GM21786 (cell line): ENCODE measurements at regions not wholly inside any gene's neighbourhood (a gene's known extent, or its start where the extent isn't known, plus 50 kb on each side); places are given as distances from the start of the nearest gene placed in this dataset.
A peak's percentile ranks its signal among the peaks of the same experiment; 100 is the strongest.

Source experiments
- ATAC-seq: cut with Tn5 transposase; IDR thresholded peaks from one replicate; pipeline ENCODE4 v1.9.1; 2021; ENCODE audit not compliant: unreplicated experiment

DNA sequence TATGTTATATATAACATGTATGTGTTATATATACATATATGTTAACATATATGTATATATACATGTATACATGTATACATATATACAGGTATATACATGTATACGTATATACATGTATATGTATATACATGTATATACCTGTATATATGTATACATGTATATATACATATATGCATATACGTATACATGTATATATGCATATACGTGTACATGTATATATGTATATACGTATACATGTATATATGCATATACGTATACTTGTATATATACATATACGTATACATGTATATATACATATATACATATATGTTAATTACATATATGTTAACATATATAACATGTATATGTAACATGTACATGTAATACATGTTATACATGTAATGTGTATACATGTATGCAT lies 1077.3 kb upstream of the ADGRL3 start:
- no peak for ATAC-seq

- no peak for ATAC-seq
Measured at GRCh38 chr4:60128888-60129287, 1071.2 kb upstream of the ADGRL3 start.

- no peak for ATAC-seq
Measured at GRCh38 chr4:60129740-60130139, 1070.4 kb upstream of the ADGRL3 start.

GRCh38 chr4:60133375-60133774 lies 1066.8 kb upstream of the ADGRL3 start:
- ATAC-seq = no peak

DNA sequence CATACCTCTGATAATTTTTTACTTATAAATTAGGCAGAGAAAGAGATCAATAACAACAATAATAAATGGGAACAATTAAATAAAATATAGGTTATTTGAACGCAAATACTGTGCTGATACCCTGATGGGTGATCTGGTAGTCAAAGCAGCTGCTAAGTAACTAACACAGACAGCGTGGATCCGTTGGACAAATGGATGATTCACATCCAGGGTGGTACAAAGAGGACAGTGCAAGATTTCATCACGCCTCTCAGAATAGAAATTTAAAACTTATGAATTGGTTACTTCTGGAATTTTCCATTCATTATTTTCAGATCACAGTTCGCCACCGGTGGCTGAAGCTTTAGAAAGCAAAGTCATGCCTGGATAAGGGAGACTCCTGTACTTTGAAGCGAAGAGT lies 1066.0 kb upstream of the ADGRL3 start:
- no peak for ATAC-seq

GRCh38 chr4:60155088-60155487 lies 1045.0 kb upstream of the ADGRL3 start:
- no peak for ATAC-seq

GRCh38 chr4:60173103-60173502 lies 1027.0 kb upstream of the ADGRL3 start:
- no peak for ATAC-seq

DNA sequence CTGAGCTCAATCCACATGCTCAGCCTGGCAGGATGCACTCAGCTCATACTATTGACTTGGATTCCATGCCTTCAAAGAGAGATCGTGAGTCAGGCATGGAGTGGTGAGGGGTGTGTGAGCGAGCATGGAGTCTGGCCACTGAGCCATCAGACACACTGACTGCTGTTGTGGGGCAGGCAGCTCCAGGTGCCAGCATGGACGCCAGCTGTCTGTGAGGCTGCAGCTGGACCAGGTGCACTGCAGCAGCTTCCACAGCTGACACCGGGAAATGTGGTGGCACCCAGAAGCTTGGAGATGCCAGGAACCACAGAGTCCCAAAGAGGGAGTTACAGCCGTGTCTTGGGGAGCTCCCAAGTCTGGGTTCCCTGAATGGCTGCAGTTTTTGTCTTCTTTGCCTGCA lies 1026.4 kb upstream of the ADGRL3 start:
- no peak for ATAC-seq

DNA sequence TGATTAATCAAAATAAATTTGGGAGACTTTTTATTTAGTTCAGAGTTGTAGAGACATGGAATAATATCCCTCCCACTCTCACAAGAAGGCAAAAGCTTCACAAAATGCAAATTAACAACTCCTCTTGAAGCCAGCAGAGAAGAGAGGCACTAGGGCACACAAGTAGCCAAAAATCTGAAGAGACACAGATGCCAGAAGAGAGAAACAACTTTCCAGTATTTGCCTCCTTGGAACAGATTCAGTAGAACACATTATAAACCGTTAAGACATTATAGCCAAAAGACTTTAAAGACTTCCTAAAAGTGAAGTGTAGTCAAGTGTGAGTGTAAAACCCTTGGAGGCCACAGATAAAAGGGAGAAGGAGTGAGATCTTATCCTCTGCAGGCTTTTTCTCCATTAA lies 1024.9 kb upstream of the ADGRL3 start:
- ATAC-seq = no peak

DNA sequence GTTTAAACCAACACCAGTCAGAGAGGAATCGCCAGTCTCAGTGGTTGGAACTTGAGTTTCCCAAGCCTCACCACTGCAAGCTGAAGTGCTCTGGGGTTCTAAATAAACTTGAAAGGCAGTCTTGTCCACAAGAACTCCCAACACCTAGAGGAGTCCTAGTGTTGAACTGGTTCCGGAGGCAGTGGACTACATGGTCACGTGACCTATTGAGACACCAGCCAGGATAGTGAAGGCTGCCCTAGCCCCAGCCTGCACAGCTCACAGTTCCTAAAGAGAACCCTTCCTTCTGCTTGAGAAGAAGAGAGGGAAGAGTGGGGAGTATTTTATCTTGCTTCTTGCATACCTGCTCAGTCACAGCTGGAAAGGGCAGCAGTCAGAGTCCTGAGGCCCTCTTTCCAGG lies 1012.7 kb upstream of the ADGRL3 start:
- no peak for ATAC-seq

GRCh38 chr4:60189286-60189685 lies 1010.8 kb upstream of the ADGRL3 start:
- no peak for ATAC-seq

- ATAC-seq = no peak
Measured at GRCh38 chr4:60194214-60194613, 1005.9 kb upstream of the ADGRL3 start.

DNA sequence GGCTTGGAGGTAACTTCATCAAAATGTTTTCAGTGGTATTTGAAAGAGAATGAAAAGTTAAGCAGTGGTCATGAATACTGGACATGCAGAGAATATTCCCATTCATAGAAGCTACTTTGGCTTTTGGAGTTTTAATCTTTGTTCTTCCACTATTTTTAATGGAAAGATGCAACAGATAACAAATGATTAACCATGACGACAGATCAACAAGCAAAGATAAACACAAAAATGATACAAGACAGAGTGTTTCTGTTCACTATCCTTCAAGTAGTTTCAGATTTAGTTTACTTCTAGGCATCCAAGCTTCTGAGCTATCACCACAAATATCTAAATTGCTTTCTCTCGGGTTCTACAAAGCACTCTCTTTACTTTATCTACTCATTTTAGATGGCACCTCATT lies 1004.9 kb upstream of the ADGRL3 start:
- ATAC-seq = no peak

GRCh38 chr4:60201052-60201673 lies 999.0 kb upstream of the ADGRL3 start:
- ATAC-seq = peak; percentile 88

DNA sequence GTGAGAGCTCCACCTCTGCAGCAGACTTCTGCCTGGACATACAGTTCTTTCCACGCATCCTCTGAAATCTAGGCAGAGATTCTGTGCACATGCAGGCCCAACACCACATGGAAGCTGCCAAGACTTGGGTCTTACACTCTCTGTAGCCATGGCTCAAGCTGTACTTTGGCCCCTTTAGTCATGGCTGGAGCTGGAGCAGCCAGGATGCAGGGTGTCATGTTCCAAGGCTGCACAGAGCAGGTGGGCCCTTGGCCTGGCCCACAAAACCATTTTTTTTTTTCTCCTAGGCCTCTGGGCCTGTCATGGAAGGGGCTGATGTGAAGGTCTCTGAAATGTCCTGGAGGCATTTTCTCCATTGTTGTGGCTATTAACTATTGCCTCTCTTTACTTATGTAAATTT lies 990.5 kb upstream of the ADGRL3 start:
- no peak for ATAC-seq

DNA sequence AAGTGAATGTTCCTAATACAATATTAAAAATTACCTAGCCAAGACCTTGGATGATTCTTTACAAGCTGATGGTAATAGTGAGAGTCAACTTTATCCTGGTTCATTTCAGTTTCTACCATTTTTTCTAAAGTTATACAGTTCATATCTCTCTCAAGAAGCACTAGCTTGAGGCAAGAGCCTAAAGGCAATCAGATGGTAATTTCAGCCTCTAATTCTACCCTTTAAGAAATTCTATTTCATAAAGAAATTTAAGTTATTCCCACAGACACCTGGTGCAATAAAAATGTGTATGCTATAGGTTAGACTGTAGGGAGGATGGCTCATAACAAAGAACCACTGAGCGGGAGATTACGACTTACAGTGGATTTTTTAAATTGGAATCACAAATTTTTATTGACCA lies 984.2 kb upstream of the ADGRL3 start:
- ATAC-seq = no peak

GRCh38 chr4:60216752-60217151 lies 983.4 kb upstream of the ADGRL3 start:
- no peak for ATAC-seq

DNA sequence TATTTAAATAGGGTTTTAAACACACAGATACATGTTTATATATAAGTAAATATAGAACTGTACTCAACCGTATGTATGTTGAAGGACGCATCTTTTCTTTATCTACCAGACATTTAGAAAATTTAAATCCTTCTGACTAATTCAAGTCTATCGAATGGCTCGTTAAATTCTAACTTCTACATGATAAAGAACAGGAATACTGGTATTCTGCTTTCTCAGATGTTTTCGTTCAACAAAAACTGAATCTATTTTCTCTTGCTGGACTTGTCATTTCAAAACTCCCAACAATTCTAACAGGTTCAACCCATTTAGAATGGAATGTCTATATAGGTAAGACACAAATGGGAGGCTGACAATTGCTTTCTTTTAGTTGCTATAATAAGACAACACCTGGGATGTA lies 978.3 kb upstream of the ADGRL3 start:
- ATAC-seq = no peak

DNA sequence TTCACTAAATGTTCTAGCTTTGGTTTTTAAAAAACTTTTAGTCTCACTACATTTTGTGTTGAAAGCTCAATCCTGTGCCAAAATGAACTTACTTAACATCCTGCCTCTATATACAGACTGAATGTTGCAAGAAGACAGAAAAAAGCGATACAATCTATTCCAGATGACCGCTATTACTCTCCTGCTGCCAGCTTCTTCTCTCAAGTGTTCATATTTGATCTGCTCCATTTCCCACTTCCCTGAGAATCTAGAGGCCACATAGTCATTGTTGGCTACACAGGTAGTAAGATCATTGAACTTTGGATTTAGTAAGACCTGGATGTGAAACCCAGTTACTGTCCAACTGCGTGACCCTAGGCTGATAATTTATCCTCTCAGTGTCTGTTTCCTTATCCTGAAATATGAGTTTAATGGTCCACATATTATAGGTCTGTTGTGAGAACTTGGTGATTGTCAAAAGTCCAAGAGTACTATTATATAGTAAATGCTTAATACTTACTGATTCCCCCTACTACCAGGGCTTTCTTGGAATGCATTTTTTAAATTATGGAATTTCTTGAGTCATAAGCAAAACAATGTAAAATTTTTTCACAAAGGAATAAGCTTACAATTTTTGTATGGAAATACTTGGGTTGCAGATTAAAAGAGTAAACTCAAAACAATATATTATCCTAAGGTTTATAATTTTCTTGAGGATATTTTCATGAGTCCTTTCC lies 976.8 kb upstream of the ADGRL3 start:
- ATAC-seq = no peak

DNA sequence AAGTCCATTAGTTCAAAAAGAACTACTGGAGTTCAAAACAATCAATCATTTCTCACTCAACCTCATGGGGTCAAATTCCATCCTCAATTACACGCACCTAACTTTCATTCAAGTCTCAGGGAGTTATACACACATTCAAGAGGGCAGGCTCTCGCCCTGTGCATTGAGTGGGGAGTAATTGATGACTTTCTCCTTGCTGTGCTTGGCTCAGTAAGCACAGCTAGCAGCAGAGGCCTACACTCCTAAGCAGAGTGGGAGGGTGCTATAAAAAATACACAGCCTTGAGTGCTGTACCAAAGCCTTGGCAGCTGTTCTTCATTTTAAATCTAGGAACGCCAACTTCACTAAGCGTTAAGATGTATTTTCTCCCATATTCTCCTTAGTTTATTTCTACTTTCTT lies 958.3 kb upstream of the ADGRL3 start:
- no peak for ATAC-seq

GRCh38 chr4:60249784-60250183 lies 950.3 kb upstream of the ADGRL3 start:
- ATAC-seq = no peak

DNA sequence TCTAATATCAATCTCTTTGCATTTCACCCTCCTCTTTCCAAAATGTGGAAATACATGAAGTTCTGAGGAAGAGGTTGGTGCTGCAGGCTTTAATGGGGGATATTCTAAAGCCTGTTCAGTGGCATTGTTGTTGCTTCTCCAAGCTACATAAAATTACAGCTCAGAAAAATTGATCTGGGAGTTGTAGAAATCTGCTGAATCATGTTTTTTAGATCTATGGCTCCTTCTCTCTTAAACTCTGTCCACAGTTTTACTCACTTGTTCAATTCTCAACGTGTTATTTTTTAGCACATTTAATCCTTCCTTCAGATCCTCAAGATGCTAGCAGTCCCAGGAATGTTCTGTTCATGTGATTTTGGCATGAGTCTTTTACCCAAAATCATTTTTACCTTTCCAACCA lies 949.5 kb upstream of the ADGRL3 start:
- no peak for ATAC-seq

GRCh38 chr4:60259781-60260180 lies 940.3 kb upstream of the ADGRL3 start:
- ATAC-seq = no peak
